ENCODE measurements at regions not wholly inside any gene's neighbourhood (a gene's known extent, or its start where the extent isn't known, plus 50 kb on each side); places are given as distances from the start of the nearest gene placed in this dataset.

DNA sequence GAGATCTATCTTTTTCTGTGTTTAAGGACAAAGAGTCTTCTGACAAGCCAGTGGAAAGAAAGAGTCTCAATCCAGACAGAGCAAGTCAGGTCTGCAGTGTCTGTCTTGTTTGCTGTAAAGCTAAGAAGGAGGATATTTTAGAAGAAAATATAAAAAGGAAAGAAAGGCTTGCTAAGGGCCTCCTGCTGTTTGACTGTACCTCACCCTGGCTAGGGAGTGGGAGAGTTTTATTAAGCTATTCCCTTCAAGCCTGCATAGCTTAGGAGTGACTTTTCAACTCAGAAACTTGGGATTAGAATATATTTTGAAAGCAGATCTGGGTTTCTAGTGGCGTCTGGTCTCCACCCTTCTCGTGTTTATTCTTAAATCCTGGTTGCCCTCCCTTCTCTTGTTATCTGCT, 460.0 kb downstream of the COG6 start:
- TF ChIP-seq, protein P1, sequence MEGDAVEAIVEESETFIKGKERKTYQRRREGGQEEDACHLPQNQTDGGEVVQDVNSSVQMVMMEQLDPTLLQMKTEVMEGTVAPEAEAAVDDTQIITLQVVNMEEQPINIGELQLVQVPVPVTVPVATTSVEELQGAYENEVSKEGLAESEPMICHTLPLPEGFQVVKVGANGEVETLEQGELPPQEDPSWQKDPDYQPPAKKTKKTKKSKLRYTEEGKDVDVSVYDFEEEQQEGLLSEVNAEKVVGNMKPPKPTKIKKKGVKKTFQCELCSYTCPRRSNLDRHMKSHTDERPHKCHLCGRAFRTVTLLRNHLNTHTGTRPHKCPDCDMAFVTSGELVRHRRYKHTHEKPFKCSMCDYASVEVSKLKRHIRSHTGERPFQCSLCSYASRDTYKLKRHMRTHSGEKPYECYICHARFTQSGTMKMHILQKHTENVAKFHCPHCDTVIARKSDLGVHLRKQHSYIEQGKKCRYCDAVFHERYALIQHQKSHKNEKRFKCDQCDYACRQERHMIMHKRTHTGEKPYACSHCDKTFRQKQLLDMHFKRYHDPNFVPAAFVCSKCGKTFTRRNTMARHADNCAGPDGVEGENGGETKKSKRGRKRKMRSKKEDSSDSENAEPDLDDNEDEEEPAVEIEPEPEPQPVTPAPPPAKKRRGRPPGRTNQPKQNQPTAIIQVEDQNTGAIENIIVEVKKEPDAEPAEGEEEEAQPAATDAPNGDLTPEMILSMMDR (IDR thresholded peaks at IDR 0.05; ENCODE audit: insufficient read depth, low read depth, low read length) = no peak
- TF ChIP-seq EZH2 (IDR thresholded peaks at IDR 0.05; ENCODE audit: insufficient read depth, low read length) = no peak

Data from astrocyte (in vitro differentiated cells and primary cell).